Osteoblast (primary cell): ENCODE measurements at regions not wholly inside any gene's neighbourhood (a gene's known extent, or its start where the extent isn't known, plus 50 kb on each side); places are given as distances from the start of the nearest gene placed in this dataset.

Source experiments
- DNase-seq: peaks from one replicate; pipeline ENCODE4 v3.0.0; 2011; ENCODE audit warnings: low spot score, mixed read lengths; ENCODE audit not compliant: insufficient read length; ENCODE audit errors: missing footprints
- H2AFZ ChIP-seq: 2 replicates; pipeline ENCODE4 v1.6.0; 2011; ENCODE audit warnings: mild to moderate bottlenecking, low read length
- H3K27ac ChIP-seq: 2 replicates; pipeline ENCODE4 v1.5.1; 2011; ENCODE audit warnings: mild to moderate bottlenecking, low read depth, low read length, moderate library complexity
- H3K27me3 ChIP-seq: 2 replicates; pipeline ENCODE4 v1.6.0; 2012; ENCODE audit warnings: mild to moderate bottlenecking, control low read depth, inconsistent platforms, low read length, moderate library complexity; ENCODE audit not compliant: insufficient read depth
- H3K36me3 ChIP-seq: 2 replicates; pipeline ENCODE4 v1.5.1; 2011; ENCODE audit warnings: mild to moderate bottlenecking, low read length, control low read depth, moderate library complexity; ENCODE audit not compliant: insufficient read depth
- H3K4me1 ChIP-seq: 2 replicates; pipeline ENCODE4 v1.5.1; 2011; ENCODE audit warnings: mild to moderate bottlenecking, low read length, control low read depth, moderate library complexity; ENCODE audit not compliant: insufficient read depth
- H3K4me2 ChIP-seq: 2 replicates; pipeline ENCODE4 v1.6.0; 2011; ENCODE audit warnings: mild to moderate bottlenecking, low read length; ENCODE audit not compliant: insufficient read depth
- H3K4me3 ChIP-seq: fragments of 200-600 bp; sonication (generic); 3 replicates; pipeline ENCODE4 v1.5.1; 2012; ENCODE audit warnings: mild to moderate bottlenecking, low read length, inconsistent platforms; ENCODE audit not compliant: insufficient read depth
- H3K79me2 ChIP-seq: 2 replicates; pipeline ENCODE4 v1.6.0; 2012; ENCODE audit warnings: mild to moderate bottlenecking, low read length, control low read depth, inconsistent platforms; ENCODE audit not compliant: insufficient read depth
- H3K9me3 ChIP-seq: 2 replicates; pipeline ENCODE4 v1.5.1; 2011; ENCODE audit warnings: low read depth, low read length, control low read depth
- H4K20me1 ChIP-seq: 2 replicates; pipeline ENCODE4 v1.6.0; 2012; ENCODE audit warnings: mild to moderate bottlenecking, low read length, control low read depth; ENCODE audit not compliant: insufficient read depth
- TF ChIP-seq, protein P1 (sequence below): IDR thresholded peaks from 2 replicates; pipeline ENCODE4 v1.5.1; 2011; ENCODE audit warnings: mild to moderate bottlenecking, low read depth, low read length, moderate library complexity; ENCODE audit errors: extremely low read depth

DNA sequence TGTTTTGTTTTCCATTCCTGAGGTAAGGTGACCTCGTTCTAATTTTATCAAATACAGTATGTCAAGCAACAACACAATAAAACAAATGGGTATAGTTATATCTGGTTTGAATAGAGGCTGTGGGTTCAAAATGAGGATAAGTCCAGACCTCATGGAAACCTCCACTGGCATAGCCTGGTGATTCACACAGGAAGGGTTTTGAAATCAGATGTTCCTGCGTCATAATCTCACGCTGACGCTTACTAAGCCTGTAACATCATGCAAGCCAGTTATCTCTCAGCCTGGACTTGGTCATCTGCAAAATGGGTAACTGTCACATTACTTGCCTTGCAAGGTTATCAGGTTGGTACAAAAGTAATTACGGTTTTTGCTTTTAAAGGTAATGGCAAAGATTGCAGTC lies 1056.3 kb upstream of the EEF2KMT start:
- TF ChIP-seq, protein P1, sequence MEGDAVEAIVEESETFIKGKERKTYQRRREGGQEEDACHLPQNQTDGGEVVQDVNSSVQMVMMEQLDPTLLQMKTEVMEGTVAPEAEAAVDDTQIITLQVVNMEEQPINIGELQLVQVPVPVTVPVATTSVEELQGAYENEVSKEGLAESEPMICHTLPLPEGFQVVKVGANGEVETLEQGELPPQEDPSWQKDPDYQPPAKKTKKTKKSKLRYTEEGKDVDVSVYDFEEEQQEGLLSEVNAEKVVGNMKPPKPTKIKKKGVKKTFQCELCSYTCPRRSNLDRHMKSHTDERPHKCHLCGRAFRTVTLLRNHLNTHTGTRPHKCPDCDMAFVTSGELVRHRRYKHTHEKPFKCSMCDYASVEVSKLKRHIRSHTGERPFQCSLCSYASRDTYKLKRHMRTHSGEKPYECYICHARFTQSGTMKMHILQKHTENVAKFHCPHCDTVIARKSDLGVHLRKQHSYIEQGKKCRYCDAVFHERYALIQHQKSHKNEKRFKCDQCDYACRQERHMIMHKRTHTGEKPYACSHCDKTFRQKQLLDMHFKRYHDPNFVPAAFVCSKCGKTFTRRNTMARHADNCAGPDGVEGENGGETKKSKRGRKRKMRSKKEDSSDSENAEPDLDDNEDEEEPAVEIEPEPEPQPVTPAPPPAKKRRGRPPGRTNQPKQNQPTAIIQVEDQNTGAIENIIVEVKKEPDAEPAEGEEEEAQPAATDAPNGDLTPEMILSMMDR: no peak
- Histone ChIP-seq H3K9me3 (no peaks in the 10 kb centered on the region), H4K20me1 (no peaks in the 10 kb centered on the region), H3K4me2 (no peak overlapping the region), H3K27me3 (no peaks in the 10 kb centered on the region), H2AFZ (no peak overlapping the region), H3K4me1 (no peaks in the 10 kb centered on the region), H3K79me2 (no peaks in the 10 kb centered on the region), H3K27ac (no peak overlapping the region), H3K4me3 (no peak overlapping the region), H3K36me3 (no peaks in the 10 kb centered on the region)
- no peak for DNase-seq

DNA sequence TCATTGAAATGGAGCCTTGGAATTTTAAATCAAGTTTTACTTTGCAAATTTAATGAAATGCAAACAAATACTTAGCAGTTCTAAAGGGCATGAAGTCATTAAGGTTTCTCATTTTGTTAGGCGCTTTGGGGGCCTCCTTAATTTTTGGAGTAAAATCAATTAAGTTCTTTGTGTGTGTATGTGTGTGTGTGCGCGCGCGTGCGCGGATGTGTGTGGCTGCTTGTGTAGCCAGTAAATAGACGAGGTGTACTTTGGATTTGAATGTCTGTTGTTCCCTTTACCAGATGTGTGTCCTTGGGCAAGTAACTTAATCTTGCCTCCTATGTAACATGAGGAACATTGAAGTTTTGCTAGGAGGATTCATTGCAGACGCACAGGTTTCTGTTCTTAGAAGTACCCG lies 1051.4 kb upstream of the EEF2KMT start:
- H3K27me3 ChIP-seq: no peaks in the 10 kb centered on the region
- no peak overlapping the region for H3K27ac ChIP-seq
- TF ChIP-seq, protein P1: no peak
- H4K20me1 ChIP-seq: no peaks in the 10 kb centered on the region
- DNase-seq: no peak
- no peak overlapping the region for H3K4me2 ChIP-seq
- no peaks in the 10 kb centered on the region for H3K4me1 ChIP-seq
- no peak overlapping the region for H3K4me3 ChIP-seq
- no peak overlapping the region for H2AFZ ChIP-seq
- no peaks in the 10 kb centered on the region for H3K9me3 ChIP-seq
- H3K79me2 ChIP-seq: no peaks in the 10 kb centered on the region
- no peaks in the 10 kb centered on the region for H3K36me3 ChIP-seq

DNA sequence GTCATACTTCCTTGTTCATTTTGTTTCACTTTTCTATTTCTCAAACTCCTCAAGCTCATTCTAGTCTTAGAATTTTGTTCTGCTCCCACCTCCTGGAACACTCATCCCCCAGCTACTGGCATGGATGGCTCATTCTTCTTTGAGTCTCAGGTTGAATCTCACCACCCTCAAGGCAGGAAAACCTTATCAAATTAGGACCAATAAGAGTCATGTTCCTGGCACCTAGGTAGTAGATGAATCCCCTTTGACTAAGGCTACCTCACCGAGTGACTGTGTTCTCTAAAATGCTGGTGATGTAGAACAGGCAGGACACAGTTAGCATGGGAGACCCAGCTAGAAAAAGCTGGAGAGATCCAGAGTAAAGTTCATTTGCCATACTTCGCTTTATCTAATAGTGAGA lies 1050.8 kb upstream of the EEF2KMT start:
- Histone ChIP-seq H3K4me2 (no peak overlapping the region), H2AFZ (no peak overlapping the region), H3K9me3 (no peaks in the 10 kb centered on the region), H3K4me3 (no peak overlapping the region), H4K20me1 (no peaks in the 10 kb centered on the region), H3K79me2 (no peaks in the 10 kb centered on the region), H3K27ac (no peak overlapping the region), H3K27me3 (no peaks in the 10 kb centered on the region), H3K4me1 (no peaks in the 10 kb centered on the region), H3K36me3 (no peaks in the 10 kb centered on the region)
- DNase-seq: no peak
- TF ChIP-seq, protein P1: no peak

DNA sequence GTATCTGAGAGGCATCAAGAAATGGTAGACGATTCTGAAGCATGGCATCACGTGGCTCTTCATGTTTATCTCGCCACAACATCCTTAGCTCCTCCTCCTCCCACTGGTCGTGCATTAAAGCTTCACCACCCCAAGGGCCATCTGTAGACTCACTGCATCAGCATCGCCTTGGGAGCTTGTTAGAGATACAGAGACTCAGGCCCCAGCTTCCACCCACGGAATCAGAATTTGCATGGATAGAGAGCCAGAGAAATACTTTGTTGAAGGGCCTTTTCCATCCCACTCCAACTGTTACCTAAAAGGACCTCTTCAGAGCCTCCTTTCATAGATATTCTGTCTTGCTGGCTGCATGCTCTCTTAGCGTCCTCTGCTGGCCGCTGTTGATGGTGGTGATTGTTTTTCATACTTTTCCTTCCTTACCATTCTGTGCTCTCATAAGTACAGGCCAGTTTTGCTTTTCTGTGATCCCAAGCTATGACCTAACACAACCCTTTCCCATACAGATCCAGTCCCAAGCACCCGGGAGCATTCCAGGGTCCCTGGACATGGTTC lies 1049.4 kb upstream of the EEF2KMT start:
- TF ChIP-seq, protein P1: no peak
- Histone ChIP-seq H3K27ac (no peak overlapping the region), H3K9me3 (no peaks in the 10 kb centered on the region), H3K4me1 (no peaks in the 10 kb centered on the region), H3K27me3 (no peaks in the 10 kb centered on the region), H2AFZ (no peak overlapping the region), H3K79me2 (no peaks in the 10 kb centered on the region), H3K4me2 (no peak overlapping the region), H4K20me1 (no peaks in the 10 kb centered on the region), H3K4me3 (no peak overlapping the region), H3K36me3 (no peaks in the 10 kb centered on the region)
- peak; percentile 38 for DNase-seq
